HG02642 (cell line): ENCODE measurements at regions not wholly inside any gene's neighbourhood (a gene's known extent, or its start where the extent isn't known, plus 50 kb on each side); places are given as distances from the start of the nearest gene placed in this dataset.
"Not testable (repeated sequence)": the region's sequence is repeated elsewhere in the genome, so short reads cannot be mapped to it uniquely, and the experiment has no call there.

ENCODE experiments used
- ATAC-seq: cut with Tn5 transposase; IDR thresholded peaks from one replicate; pipeline ENCODE4 v1.9.1; 2021; ENCODE audit warnings: mild to moderate bottlenecking; ENCODE audit not compliant: unreplicated experiment, poor library complexity

- no peak for ATAC-seq
These were observed 1481.9 kb downstream of the PCDH9 start for GRCh38 chr13:65748227-65748626.

- ATAC-seq: no peak
These were observed 1483.7 kb downstream of the PCDH9 start for GRCh38 chr13:65746406-65746921.

GRCh38 chr13:65744836-65745235, 1485.3 kb downstream of the PCDH9 start:
- no peak for ATAC-seq

DNA sequence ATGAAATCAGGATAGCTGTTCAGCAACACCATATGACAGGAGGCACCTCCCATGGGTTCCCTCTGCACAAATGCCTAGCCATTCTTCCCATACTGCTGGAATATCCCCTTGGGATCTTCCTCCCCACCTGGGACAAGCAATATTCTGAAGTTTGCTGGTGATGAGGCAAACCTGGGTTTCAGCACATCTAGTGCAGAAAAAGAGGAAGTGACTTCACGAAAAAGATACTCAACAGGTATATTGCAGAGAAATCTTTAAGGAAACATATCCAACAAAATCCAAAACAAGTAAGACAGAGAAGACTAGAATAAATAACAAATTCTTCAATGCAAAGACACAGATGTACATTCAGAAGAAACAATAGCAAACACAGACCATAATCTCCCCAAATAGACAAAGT, 1497.0 kb downstream of the PCDH9 start:
- ATAC-seq: no peak

DNA sequence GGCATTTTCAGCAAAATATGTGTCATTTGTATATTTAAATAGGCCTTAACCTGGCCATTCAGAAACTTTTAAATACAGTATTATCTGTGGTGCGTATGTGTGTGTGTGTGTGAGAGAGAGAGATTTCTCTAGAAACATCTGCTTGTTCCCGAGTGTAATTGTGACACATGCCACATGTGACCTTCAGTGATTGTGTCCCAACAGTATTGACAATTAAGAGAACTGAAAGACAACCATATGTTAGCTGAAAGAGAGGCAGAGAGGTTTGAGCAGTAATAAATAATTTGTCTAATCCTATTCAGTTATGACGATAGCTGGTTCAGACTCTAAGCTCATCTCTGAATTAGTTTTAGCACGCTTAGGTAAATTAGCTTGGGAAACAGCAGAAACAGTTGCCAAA, 1503.1 kb downstream of the PCDH9 start:
- ATAC-seq: no peak

DNA sequence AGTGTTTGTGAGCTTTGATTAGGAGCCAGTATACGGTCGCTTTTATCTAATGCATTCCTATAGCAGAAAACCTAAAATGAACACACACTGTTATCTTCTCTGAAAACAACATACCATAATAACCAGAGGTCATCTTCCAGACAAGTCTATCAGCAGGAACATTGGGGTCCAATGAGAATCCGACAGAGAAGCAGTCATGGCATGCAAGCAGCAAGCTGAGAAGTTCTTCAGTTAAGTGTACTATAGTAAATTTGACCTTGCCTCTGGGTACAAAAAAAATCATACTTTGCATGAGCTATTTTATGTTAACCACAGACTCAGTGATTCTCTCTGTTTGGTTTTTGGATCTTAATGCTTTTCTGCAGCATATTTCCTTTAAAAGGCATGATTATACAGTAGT, 1505.1 kb downstream of the PCDH9 start:
- ATAC-seq: no peak

- ATAC-seq: no peak
These were observed 1505.9 kb downstream of the PCDH9 start for GRCh38 chr13:65724226-65724625.

DNA sequence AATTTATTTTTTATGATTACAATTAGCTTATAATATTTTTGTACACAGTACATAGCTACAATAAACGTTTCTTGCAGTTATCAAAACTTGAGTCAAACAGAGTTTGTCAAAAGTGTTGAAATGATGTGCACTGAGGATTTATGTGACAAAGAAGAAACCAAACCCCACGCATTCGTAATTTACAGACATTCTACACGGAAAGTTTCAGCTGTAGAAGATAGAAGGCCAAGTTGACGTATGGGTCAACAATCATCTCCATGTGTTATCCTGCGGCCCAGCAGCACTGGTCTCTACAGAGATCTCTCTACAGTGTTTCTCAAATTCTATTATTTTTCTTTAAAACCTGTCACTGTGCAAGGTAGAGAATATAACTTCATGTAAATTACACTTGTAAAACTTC, 1507.6 kb downstream of the PCDH9 start:
- ATAC-seq: no peak

- no peak for ATAC-seq
These were observed 1510.3 kb downstream of the PCDH9 start for GRCh38 chr13:65719831-65720230.

GRCh38 chr13:65710514-65710913, 1519.6 kb downstream of the PCDH9 start:
- ATAC-seq: no peak

DNA sequence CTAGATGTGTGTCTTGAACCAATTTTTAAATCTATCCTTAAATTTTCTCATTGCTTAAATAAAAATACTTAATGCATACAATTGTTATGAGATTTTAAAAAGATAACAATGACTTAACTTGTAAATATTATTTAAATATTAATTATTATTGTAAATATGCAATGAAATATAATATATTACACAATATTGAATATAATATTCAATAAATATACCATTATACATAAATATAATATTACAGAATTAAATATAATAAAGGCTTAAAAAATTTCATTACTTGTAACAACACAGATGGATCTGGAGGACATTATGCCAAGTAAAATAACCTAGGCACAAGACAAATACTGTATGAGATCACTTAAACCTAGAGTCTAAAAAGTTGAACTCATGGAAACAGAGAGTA, 1532.3 kb downstream of the PCDH9 start:
- ATAC-seq: no peak

DNA sequence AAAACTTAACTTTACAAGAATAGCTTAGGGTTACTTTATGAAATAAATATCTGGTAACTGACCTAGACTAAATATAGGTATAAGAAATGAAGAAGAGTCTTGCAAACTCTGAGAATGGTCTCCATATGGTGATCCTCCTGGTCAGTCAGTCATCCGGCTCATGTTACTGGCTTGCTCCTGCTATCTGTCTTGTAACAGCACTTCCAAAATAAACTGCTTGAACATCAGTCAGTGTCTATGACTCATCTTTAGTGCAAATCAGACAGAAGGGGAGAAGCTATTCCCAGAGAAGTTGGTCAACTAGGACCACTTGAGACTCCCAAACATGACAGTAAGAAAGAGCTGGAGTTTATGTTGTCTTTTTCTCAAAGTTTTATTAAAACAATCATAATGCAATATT, 1550.9 kb downstream of the PCDH9 start:
- no peak for ATAC-seq

DNA sequence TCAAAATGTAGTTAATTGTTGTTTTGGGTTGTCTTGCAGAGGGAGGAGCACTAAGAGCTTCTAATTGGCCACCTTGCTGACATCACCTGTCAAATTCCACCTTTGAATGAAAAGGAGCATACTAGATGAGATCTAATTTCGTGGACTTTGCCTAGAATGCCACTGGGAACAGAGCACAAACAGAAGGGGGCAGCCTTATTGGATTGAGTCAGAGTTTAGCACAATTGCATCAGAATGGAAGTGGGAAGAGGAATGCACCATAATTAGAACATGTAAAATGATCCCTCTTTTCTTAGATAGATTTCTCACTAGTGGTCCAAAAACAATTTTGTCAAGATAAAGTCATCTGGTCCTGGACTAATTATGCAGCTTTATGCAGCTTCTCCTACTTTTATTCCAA, 1552.2 kb downstream of the PCDH9 start:
- no peak for ATAC-seq

DNA sequence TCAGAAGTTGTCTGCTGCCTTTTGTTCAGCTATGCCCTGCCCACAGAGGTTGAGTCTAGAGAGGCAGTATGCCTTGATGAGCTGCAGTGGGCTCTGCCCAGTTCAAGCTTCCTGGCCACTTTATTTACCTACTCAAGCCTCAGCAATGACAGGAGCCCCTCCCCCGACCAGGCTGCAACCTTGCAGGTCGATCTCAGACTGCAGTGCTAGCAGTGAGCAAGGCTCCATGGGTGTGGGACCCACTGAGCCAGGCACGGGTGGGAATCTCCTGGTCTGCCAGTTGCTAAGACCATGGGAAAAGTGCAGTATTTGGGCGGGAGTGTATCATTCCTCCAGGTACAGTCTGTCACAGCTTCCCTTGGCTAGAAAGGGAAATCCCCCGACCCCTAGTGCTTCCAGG, 1554.8 kb downstream of the PCDH9 start:
- ATAC-seq: not testable (repeated sequence)

GRCh38 chr13:65670014-65670625, 1560.0 kb downstream of the PCDH9 start:
- ATAC-seq: no peak

DNA sequence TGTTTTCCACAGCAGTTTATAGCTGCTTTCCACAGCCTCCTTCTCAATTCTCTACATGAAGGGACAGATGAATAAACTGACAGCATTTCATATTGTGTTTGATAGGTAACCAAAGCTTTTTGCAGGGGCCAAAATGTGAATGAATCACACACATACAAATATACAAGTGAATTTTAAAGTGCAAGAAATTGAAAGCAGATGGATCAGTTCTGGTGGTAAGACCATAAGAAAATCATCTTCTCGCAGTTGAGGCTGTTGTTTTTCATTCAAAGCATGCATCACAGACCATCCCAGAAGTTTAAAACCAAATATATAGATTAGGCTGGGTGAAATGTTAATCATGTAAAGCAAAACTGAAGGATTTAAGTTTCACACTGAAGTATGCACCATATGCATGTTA, 1569.4 kb downstream of the PCDH9 start:
- no peak for ATAC-seq

- no peak for ATAC-seq
These were observed 1573.3 kb downstream of the PCDH9 start for GRCh38 chr13:65656740-65657329.

- no peak for ATAC-seq
These were observed 1576.5 kb downstream of the PCDH9 start for GRCh38 chr13:65653613-65654012.

DNA sequence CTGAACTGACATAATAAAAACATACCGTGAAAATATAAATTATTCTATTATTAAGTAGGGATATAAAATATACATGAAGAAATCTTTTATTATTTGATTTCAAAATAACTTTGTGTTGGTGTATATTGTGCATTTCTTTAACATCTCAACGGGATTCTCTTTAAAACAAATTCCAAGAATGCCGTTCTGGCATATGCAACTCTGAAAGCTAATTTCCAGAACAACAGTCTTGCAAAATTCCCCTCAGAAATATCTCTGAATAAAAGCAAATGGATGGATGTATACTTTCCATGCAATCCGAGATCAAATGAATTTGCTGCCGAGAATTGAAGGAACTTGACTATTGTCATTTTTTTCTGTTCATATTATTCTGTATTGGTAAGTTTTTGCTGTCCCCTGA, 1579.8 kb downstream of the PCDH9 start:
- no peak for ATAC-seq

DNA sequence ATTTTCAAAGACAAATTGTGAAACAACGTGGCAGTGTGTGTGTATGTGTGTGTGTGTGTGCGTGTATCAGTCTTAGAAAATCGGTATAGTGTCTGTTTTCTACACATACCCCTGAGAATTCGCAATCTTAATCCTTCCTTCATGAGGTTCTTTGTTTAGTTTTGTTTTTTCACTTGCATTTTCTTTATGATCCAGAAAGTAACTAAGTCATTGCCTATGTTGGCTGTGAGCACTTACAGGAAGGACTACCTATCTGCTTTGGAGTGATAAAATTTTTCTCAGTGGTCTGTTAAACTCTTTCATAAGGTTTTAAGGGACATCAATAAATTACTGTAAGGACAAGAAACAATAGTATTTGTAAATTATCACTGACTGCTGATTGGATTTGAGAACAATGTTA, 1587.1 kb downstream of the PCDH9 start:
- no peak for ATAC-seq

- no peak for ATAC-seq
These were observed 1587.8 kb downstream of the PCDH9 start for GRCh38 chr13:65642301-65642700.

DNA sequence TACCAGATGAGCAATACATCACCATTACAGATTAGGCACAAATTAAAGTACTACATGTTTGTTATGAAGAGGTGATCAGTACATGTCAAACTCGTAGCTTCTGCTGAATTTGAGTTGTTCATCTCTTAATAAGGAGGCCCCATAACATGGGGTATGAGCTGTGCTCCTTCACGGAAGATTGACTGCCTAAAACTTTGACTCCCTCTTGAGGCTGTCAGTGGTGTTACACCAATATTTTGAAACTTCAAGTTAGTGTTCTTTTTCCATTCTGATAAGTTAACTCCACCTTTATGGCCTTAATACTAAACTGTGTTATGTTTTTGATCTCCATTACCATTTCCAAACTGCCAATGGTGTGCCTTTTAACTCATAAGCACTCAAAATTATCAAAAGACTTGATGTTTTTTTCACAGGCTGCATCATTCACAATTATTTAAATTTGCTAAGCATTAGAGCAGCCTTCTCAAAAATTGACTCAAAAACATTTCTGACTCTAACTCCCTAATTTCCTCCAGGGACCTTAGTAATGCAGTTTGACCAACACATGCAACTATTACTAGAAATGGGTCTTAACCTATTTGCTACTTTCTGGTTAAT, 1591.5 kb downstream of the PCDH9 start:
- peak; percentile 91 for ATAC-seq
